HCT116 (cell line): ENCODE measurements at regions not wholly inside any gene's neighbourhood (a gene's known extent, or its start where the extent isn't known, plus 50 kb on each side); places are given as distances from the start of the nearest gene placed in this dataset.

Experiments used
- ATAC-seq: fragments of 200-7000 bp; cut with Tn5 transposase; 2 replicates; pipeline ENCODE4 v1.9.1; 2020; ENCODE audit warnings: mild to moderate bottlenecking, moderate library complexity
- BruUV-seq: library from RNA; stranded (reverse); fragments of 400-500 nt; replicated peaks from 2 replicates; lab custom pipeline; 2021; lab: Mats Ljungman, UMichigan
- CTCF ChIA-PET: fragments of 300-600 bp; sonication (Branson Sonifier 250); formaldehyde crosslinking; loops from one replicate; lab custom pipeline; 2021; ENCODE audit warnings: antibody characterized with exemption; lab: Charles Lee
- POLR2A ChIA-PET: fragments of 300-600, 350-600 bp; sonication (Branson Sonifier 250); formaldehyde crosslinking; loops from one replicate; lab custom pipeline; 2021; ENCODE audit warnings: antibody characterized with exemption; lab: Charles Lee
- RAD21 ChIA-PET, 2 experiments: fragments of 300-600 bp; sonication (Branson Sonifier 250); formaldehyde crosslinking; loops; one replicate each; lab custom pipeline; 2023; ENCODE audit warnings: low total read pairs in 2 of 2; ENCODE audit not compliant: uncharacterized antibody in 2 of 2, unreplicated experiment in 2 of 2, low non-redundant PET in 1 of 2; lab: Charles Lee
- DNase-seq: peaks from one replicate; pipeline ENCODE4 v3.0.0-alpha.2; 2010; ENCODE audit warnings: low read depth, low spot score
- H2AFZ ChIP-seq: fragments of 200-600 bp; shearing (Covaris generic), sonication (generic); 2 replicates; pipeline ENCODE4 v1.6.1; 2017; ENCODE audit warnings: low read depth, mixed run types, mixed read lengths, antibody characterized with exemption, low read length; ENCODE audit not compliant: poor library complexity, severe bottlenecking
- H3K27ac ChIP-seq: 2 replicates; pipeline ENCODE4 v1.5.1; 2012; ENCODE audit warnings: low read depth, low read length
- H3K27me3 ChIP-seq: fragments of 200-600 bp; sonication (generic); 2 replicates; pipeline ENCODE4 v1.6.1; 2016; ENCODE audit warnings: mixed run types, low read length, mixed read lengths; ENCODE audit not compliant: insufficient read depth
- H3K36me3 ChIP-seq, 2 experiments: fragments of 200-500 bp in 1 of 2; fragments of 200-600 bp in 1 of 2; sonication (Bioruptor generic) in 1 of 2; sonication (generic) in 1 of 2; 2 replicates each; pipeline versions ENCODE4 v1.5.1 to v1.6.1; 2014 to 2016; ENCODE audit warnings: low read length in 2 of 2, inconsistent platforms in 1 of 2, mixed read lengths in 1 of 2, mixed run types in 1 of 2; ENCODE audit not compliant: insufficient read depth in 2 of 2, control insufficient read depth in 1 of 2
- H3K4me1 ChIP-seq, 2 experiments: fragments of 200-600 bp in 1 of 2; sonication (generic) in 1 of 2; 2 replicates each; pipeline versions ENCODE4 v1.5.1 to v1.6.1; 2012 to 2017; ENCODE audit warnings: low read length in 2 of 2, inconsistent platforms in 1 of 2, mild to moderate bottlenecking in 1 of 2, mixed read lengths in 1 of 2, mixed run types in 1 of 2, moderate library complexity in 1 of 2; ENCODE audit not compliant: insufficient read depth in 2 of 2, control insufficient read depth in 1 of 2
- H3K4me2 ChIP-seq: fragments of 200-600 bp; sonication (generic); 2 replicates; pipeline ENCODE4 v1.6.1; 2017; ENCODE audit warnings: mixed run types, low read length, mixed read lengths
- H3K4me3 ChIP-seq, 2 experiments: fragments of 200-600 bp in 1 of 2; sonication (generic) in 1 of 2; replicated peaks in 1 of 2; 2 replicates each; pipeline ENCODE4 v1.5.1; 2011 to 2016; ENCODE audit warnings: low read length in 2 of 2, control low read depth in 1 of 2, low read depth in 1 of 2, mild to moderate bottlenecking in 1 of 2, mixed read lengths in 1 of 2, mixed run types in 1 of 2
- H3K79me2 ChIP-seq: fragments of 200-600 bp; sonication (generic); 2 replicates; pipeline ENCODE4 v1.6.1; 2017; ENCODE audit warnings: mild to moderate bottlenecking, mixed run types, low read length, moderate library complexity, mixed read lengths; ENCODE audit not compliant: insufficient read depth
- H3K9ac ChIP-seq: fragments of 200-600 bp; sonication (generic); 2 replicates; pipeline ENCODE4 v1.6.1; 2016; ENCODE audit warnings: low read length, mixed read lengths
- H3K9me2 ChIP-seq: fragments of 200-600 bp; sonication (generic), shearing (Covaris generic); 2 replicates; pipeline ENCODE4 v1.6.1; 2017; ENCODE audit warnings: mixed run types, mild to moderate bottlenecking, moderate library complexity; ENCODE audit not compliant: insufficient read depth
- H3K9me3 ChIP-seq, 2 experiments: fragments of 200-500 bp in 1 of 2; fragments of 200-600 bp in 1 of 2; sonication (Bioruptor generic) in 1 of 2; sonication (generic) in 1 of 2; 2 replicates each; pipeline ENCODE4 v1.6.1; 2014 to 2017; ENCODE audit warnings: low read length in 2 of 2, mixed read lengths in 2 of 2, inconsistent platforms in 1 of 2, low read depth in 1 of 2, mild to moderate bottlenecking in 1 of 2, mixed run types in 1 of 2, moderate library complexity in 1 of 2; ENCODE audit not compliant: control insufficient read depth in 1 of 2, insufficient read depth in 1 of 2
- H4K20me1 ChIP-seq: fragments of 200-600 bp; sonication (generic), shearing (Covaris generic); 2 replicates; pipeline ENCODE4 v1.6.1; 2017; ENCODE audit warnings: mixed run types, mild to moderate bottlenecking, moderate library complexity; ENCODE audit not compliant: insufficient read depth
- CBX3 ChIP-seq: IDR thresholded peaks from 2 replicates; pipeline ENCODE4 v1.6.1; 2012; ENCODE audit warnings: low read depth
- CEBPB ChIP-seq: IDR thresholded peaks from 2 replicates; pipeline ENCODE4 v1.6.1; 2012; ENCODE audit warnings: low read depth
- EGR1 ChIP-seq: IDR thresholded peaks from 2 replicates; pipeline ENCODE4 v1.6.1; 2012; ENCODE audit warnings: low read depth
- EZH2 ChIP-seq: fragments of 200-600 bp; sonication (generic); IDR thresholded peaks from 2 replicates; pipeline ENCODE4 v1.6.1; 2017; ENCODE audit warnings: antibody characterized with exemption, mixed run types
- FOSL1 ChIP-seq: IDR thresholded peaks from 2 replicates; pipeline ENCODE4 v1.6.1; 2012; ENCODE audit warnings: low read depth
- POLR2A ChIP-seq: IDR thresholded peaks from 2 replicates; pipeline ENCODE4 v1.7.0; 2011; ENCODE audit warnings: borderline replicate concordance; ENCODE audit not compliant: insufficient read depth, insufficient read length; ENCODE audit errors: extremely low read depth
- POLR2AphosphoS5 ChIP-seq: IDR thresholded peaks from 2 replicates; pipeline ENCODE4 v1.6.1; 2011; ENCODE audit warnings: mild to moderate bottlenecking, low read depth, low read length, moderate library complexity
- RAD21 ChIP-seq: IDR thresholded peaks from 2 replicates; pipeline ENCODE4 v1.6.1; 2012; ENCODE audit warnings: low read depth, mild to moderate bottlenecking
- SIN3A ChIP-seq: IDR thresholded peaks from 2 replicates; pipeline ENCODE4 v1.6.1; 2012; ENCODE audit warnings: low read depth
- SRF ChIP-seq: IDR thresholded peaks from 2 replicates; pipeline ENCODE4 v1.6.1; 2012; ENCODE audit warnings: low read depth
- TCF7L2 ChIP-seq: IDR thresholded peaks from 2 replicates; pipeline ENCODE4 v1.7.0; 2011; ENCODE audit warnings: borderline replicate concordance, inconsistent platforms; ENCODE audit not compliant: insufficient read depth, insufficient read length; ENCODE audit errors: extremely low read depth
- ZFX ChIP-seq: fragments of 450-650 bp; IDR thresholded peaks from 2 replicates; pipeline ENCODE4 v1.6.1; 2017
- intact Hi-C: fragments of 100-400 bp; cut with micrococcal nuclease; formaldehyde crosslinking; loops from 2 replicates; pipeline ENCODE4 v1.10.0; 2022
- TF ChIP-seq, protein P1 (sequence below): IDR thresholded peaks from 2 replicates; pipeline ENCODE4 v1.6.1; 2011; ENCODE audit warnings: mild to moderate bottlenecking, low read length, moderate library complexity; ENCODE audit not compliant: insufficient replicate concordance; ENCODE audit errors: extremely low read depth
- TF ChIP-seq, protein P2 (sequence below): IDR thresholded peaks from 2 replicates; pipeline ENCODE4 v1.6.1; 2012
- TF ChIP-seq, protein P3 (sequence below): IDR thresholded peaks from 2 replicates; pipeline ENCODE4 v1.6.1; 2012
- TF ChIP-seq, protein P4 (sequence below), 3 experiments: fragments of 200-600 bp in 1 of 3; sonication (generic) in 1 of 3; IDR thresholded peaks in 2 of 3; conservative IDR thresholded peaks in 1 of 3; 2 replicates each; pipeline ENCODE4 v1.5.1; 2012 to 2017; ENCODE audit warnings: low read depth in 2 of 3, low read length in 2 of 3, antibody characterized with exemption in 1 of 3, borderline replicate concordance in 1 of 3, control low read depth in 1 of 3, mild to moderate bottlenecking in 1 of 3, mixed read lengths in 1 of 3, mixed run types in 1 of 3, moderate library complexity in 1 of 3; ENCODE audit not compliant: insufficient read depth in 1 of 3

DNA sequence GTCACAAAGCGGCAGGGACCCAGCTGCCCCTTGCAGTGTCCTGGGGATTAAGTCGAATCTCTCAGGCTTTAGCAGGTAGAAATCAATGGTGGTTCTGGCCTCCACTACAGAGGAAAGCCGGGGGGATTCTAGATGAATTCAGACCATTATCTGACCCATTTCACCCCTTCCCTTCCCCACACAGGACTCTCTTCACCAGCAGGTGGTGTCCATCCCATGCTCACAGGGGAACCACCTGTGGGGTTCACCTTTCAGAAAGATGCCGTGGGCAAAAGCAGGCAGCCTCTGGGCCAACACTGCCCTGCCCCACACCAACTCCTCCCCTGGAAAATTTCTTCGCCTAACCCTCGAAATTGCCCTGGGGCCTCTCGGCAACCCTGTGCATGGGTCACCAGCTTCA is 123.8 kb upstream of the GGTLC1 start:
- Histone ChIP-seq H3K9ac (no peak overlapping the region), H3K9me3 (no peaks in the 10 kb centered on the region), H2AFZ (no peak overlapping the region), H3K4me1 (no peaks in the 10 kb centered on the region), H3K36me3 (no peaks in the 10 kb centered on the region), H3K9me2 (no peaks in the 10 kb centered on the region), H3K4me3 (no peak overlapping the region), H4K20me1 (no peaks in the 10 kb centered on the region), H3K27me3 (no peaks in the 10 kb centered on the region), H3K27ac (no peak overlapping the region), H3K79me2 (no peaks in the 10 kb centered on the region), H3K4me2 (no peak overlapping the region)
- no TSS peak for BruUV-seq
- POLR2A ChIA-PET = no interaction called here
- intact Hi-C loops = no loop called here
- ATAC-seq = no peak
- TF ChIP-seq EZH2 (no peak), EGR1 (no peak), CBX3 (no peak), FOSL1 (no peak)
- TF ChIP-seq, protein P1, sequence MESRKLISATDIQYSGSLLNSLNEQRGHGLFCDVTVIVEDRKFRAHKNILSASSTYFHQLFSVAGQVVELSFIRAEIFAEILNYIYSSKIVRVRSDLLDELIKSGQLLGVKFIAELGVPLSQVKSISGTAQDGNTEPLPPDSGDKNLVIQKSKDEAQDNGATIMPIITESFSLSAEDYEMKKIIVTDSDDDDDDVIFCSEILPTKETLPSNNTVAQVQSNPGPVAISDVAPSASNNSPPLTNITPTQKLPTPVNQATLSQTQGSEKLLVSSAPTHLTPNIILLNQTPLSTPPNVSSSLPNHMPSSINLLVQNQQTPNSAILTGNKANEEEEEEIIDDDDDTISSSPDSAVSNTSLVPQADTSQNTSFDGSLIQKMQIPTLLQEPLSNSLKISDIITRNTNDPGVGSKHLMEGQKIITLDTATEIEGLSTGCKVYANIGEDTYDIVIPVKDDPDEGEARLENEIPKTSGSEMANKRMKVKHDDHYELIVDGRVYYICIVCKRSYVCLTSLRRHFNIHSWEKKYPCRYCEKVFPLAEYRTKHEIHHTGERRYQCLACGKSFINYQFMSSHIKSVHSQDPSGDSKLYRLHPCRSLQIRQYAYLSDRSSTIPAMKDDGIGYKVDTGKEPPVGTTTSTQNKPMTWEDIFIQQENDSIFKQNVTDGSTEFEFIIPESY = no peak
- RAD21 ChIA-PET = no interaction called here
- no peak for DNase-seq
- CTCF ChIA-PET = no interaction called here

DNA sequence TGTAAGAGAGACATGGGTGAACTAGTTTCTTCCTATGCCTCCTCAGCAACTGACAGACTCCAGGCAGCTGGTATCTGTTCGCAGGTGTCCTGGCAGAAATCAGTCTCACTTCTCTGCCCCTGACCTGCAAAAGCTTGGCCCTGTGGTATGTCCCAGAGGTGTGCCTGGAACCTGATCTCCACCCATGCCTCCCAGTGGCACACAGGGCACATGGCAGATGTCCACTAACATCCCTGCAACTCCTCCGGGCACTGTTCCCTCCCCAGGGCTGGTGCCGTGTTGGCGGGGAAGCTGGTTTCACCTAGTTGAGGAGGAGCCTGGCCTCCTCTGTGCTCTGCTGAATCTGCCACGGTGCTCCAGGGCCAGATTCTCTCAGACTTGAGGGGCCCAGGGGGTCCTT is 123.3 kb upstream of the GGTLC1 start:
- Histone ChIP-seq H3K9me2 (no peaks in the 10 kb centered on the region), H3K4me3 (no peak overlapping the region), H4K20me1 (no peaks in the 10 kb centered on the region), H3K4me1 (no peaks in the 10 kb centered on the region), H3K79me2 (no peaks in the 10 kb centered on the region), H3K9me3 (no peaks in the 10 kb centered on the region), H3K36me3 (no peaks in the 10 kb centered on the region), H3K27me3 (no peaks in the 10 kb centered on the region), H3K4me2 (no peak overlapping the region), H2AFZ (no peak overlapping the region)
- ChIA-PET POLR2A (no interaction called here), RAD21 (no interaction called here), CTCF (no interaction called here)
- DNase-seq (no peak), ATAC-seq (no peak)
- intact Hi-C loops = no loop called here
- no peak for TF ChIP-seq POLR2A
- TF ChIP-seq, protein P2, sequence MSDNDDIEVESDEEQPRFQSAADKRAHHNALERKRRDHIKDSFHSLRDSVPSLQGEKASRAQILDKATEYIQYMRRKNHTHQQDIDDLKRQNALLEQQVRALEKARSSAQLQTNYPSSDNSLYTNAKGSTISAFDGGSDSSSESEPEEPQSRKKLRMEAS = no peak
- TF ChIP-seq CEBPB = no peak
- TF ChIP-seq, protein P3, sequence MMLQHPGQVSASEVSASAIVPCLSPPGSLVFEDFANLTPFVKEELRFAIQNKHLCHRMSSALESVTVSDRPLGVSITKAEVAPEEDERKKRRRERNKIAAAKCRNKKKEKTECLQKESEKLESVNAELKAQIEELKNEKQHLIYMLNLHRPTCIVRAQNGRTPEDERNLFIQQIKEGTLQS = no peak
- no peak for TF ChIP-seq TCF7L2
- no peak for TF ChIP-seq RAD21
- no peak for TF ChIP-seq SRF
- no peak for TF ChIP-seq CBX3
- TF ChIP-seq SIN3A = no peak
- TF ChIP-seq ZFX = no peak
- TF ChIP-seq POLR2AphosphoS5 = no peak
- TF ChIP-seq, protein P1 = no peak
- TF ChIP-seq, protein P4, sequence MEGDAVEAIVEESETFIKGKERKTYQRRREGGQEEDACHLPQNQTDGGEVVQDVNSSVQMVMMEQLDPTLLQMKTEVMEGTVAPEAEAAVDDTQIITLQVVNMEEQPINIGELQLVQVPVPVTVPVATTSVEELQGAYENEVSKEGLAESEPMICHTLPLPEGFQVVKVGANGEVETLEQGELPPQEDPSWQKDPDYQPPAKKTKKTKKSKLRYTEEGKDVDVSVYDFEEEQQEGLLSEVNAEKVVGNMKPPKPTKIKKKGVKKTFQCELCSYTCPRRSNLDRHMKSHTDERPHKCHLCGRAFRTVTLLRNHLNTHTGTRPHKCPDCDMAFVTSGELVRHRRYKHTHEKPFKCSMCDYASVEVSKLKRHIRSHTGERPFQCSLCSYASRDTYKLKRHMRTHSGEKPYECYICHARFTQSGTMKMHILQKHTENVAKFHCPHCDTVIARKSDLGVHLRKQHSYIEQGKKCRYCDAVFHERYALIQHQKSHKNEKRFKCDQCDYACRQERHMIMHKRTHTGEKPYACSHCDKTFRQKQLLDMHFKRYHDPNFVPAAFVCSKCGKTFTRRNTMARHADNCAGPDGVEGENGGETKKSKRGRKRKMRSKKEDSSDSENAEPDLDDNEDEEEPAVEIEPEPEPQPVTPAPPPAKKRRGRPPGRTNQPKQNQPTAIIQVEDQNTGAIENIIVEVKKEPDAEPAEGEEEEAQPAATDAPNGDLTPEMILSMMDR (IDR thresholded peaks at IDR 0.05 in 2 of 3, conservative IDR thresholded peaks at IDR 0.05 in 1 of 3; ENCODE audit: borderline replicate concordance in 1 of 3, insufficient read depth in 1 of 3, low read depth in 2 of 3, low read length in 2 of 3) = no peak
- TF ChIP-seq, all 23 proteins: peak for 0
- Histone ChIP-seq H3K9ac (no peak overlapping the region), H3K27ac (no peak overlapping the region)
- no TSS peak for BruUV-seq
